Progenitor cell of endocrine pancreas (in vitro differentiated cells): ENCODE measurements at regions not wholly inside any gene's neighbourhood (a gene's known extent, or its start where the extent isn't known, plus 50 kb on each side); places are given as distances from the start of the nearest gene placed in this dataset.

Experiments used
- DNase-seq: peaks from one replicate; pipeline ENCODE4 v3.0.0; 2021; ENCODE audit warnings: low spot score; ENCODE audit not compliant: unreplicated experiment
- H3K27ac Mint-ChIP-seq: 2 replicates; pipeline ENCODE4 v1.8.0; 2021; ENCODE audit warnings: mild to moderate bottlenecking, moderate library complexity, mixed read lengths
- H3K27me3 Mint-ChIP-seq: 2 replicates; pipeline ENCODE4 v1.8.0; 2021; ENCODE audit warnings: mixed read lengths
- H3K36me3 Mint-ChIP-seq: 2 replicates; pipeline ENCODE4 v1.8.0; 2022; ENCODE audit warnings: mixed read lengths; ENCODE audit not compliant: insufficient read depth
- H3K4me1 Mint-ChIP-seq: 2 replicates; pipeline ENCODE4 v1.8.0; 2021; ENCODE audit warnings: low read depth, mixed read lengths
- H3K4me3 Mint-ChIP-seq: 2 replicates; pipeline ENCODE4 v1.8.0; 2021; ENCODE audit warnings: low read depth, mild to moderate bottlenecking, moderate library complexity, mixed read lengths
- H3K9me3 Mint-ChIP-seq: 2 replicates; pipeline ENCODE4 v1.8.0; 2021; ENCODE audit warnings: low read depth, mixed read lengths
- CTCF ChIP-seq: fragments of 200-600 bp; sonication (generic); IDR thresholded peaks from one replicate; pipeline ENCODE4 v1.5.0; 2021; ENCODE audit warnings: antibody characterized with exemption, mild to moderate bottlenecking; ENCODE audit not compliant: unreplicated experiment

GRCh38 chr7:38002689-38003088, 82.2 kb downstream of the EPDR1 start:
- H3K27ac Mint-ChIP-seq = no peak overlapping the region
- H3K4me3 Mint-ChIP-seq = no peak overlapping the region
- TF ChIP-seq CTCF = no peak
- no peaks in the 10 kb centered on the region for H3K36me3 Mint-ChIP-seq
- H3K4me1 Mint-ChIP-seq = peaks cover 3% of the 10 kb centered on the region
- no peaks in the 10 kb centered on the region for H3K9me3 Mint-ChIP-seq
- DNase-seq = no peak
- H3K27me3 Mint-ChIP-seq = no peaks in the 10 kb centered on the region

GRCh38 chr7:38006559-38006958, 86.1 kb downstream of the EPDR1 start:
- no peak for TF ChIP-seq CTCF
- Mint-ChIP-seq H3K4me3 (no peak overlapping the region), H3K9me3 (peaks cover 14% of the 10 kb centered on the region), H3K27ac (no peak overlapping the region), H3K36me3 (no peaks in the 10 kb centered on the region), H3K27me3 (no peaks in the 10 kb centered on the region), H3K4me1 (no peaks in the 10 kb centered on the region)
- no peak for DNase-seq

GRCh38 chr7:38007096-38007495, 86.7 kb downstream of the EPDR1 start:
- H3K36me3 Mint-ChIP-seq = no peaks in the 10 kb centered on the region
- TF ChIP-seq CTCF = no peak
- no peaks in the 10 kb centered on the region for H3K4me1 Mint-ChIP-seq
- H3K27ac Mint-ChIP-seq = no peak overlapping the region
- DNase-seq = no peak
- H3K4me3 Mint-ChIP-seq = no peak overlapping the region
- no peaks in the 10 kb centered on the region for H3K27me3 Mint-ChIP-seq
- H3K9me3 Mint-ChIP-seq = peaks cover 14% of the 10 kb centered on the region

GRCh38 chr7:38013246-38013645, 92.8 kb downstream of the EPDR1 start:
- no peaks in the 10 kb centered on the region for H3K36me3 Mint-ChIP-seq
- no peaks in the 10 kb centered on the region for H3K27me3 Mint-ChIP-seq
- no peak for TF ChIP-seq CTCF
- DNase-seq = no peak
- no peak overlapping the region for H3K27ac Mint-ChIP-seq
- H3K9me3 Mint-ChIP-seq = peaks cover 14% of the 10 kb centered on the region
- no peak overlapping the region for H3K4me3 Mint-ChIP-seq
- H3K4me1 Mint-ChIP-seq = no peaks in the 10 kb centered on the region

GRCh38 chr7:38016567-38016966, 96.1 kb downstream of the EPDR1 start:
- Mint-ChIP-seq H3K27me3 (no peaks in the 10 kb centered on the region), H3K36me3 (no peaks in the 10 kb centered on the region), H3K9me3 (no peaks in the 10 kb centered on the region), H3K27ac (no peak overlapping the region), H3K4me3 (no peak overlapping the region), H3K4me1 (no peaks in the 10 kb centered on the region)
- no peak for TF ChIP-seq CTCF
- DNase-seq = no peak
